IMR-90 (cell line): ENCODE measurements at regions not wholly inside any gene's neighbourhood (a gene's known extent, or its start where the extent isn't known, plus 50 kb on each side); places are given as distances from the start of the nearest gene placed in this dataset.

Source experiments
- BHLHE40 ChIP-seq: fragments of 150-350 bp; IDR thresholded peaks from 2 replicates; pipeline ENCODE4 v1.6.1; 2016; ENCODE audit warnings: mild to moderate bottlenecking, low read depth, low read length
- CEBPB ChIP-seq: IDR thresholded peaks from 2 replicates; pipeline ENCODE4 v1.6.1; 2012; ENCODE audit warnings: low read depth, low read length, improper control_type of control experiment
- CTCF ChIP-seq: conservative IDR thresholded peaks from 2 replicates; pipeline ENCODE4 v1.5.1; 2012; ENCODE audit warnings: mild to moderate bottlenecking, low read depth, low read length, improper control_type of control experiment
- ELK1 ChIP-seq: fragments of 150-350 bp; IDR thresholded peaks from 2 replicates; pipeline ENCODE4 v1.6.1; 2016; ENCODE audit warnings: low read depth, mild to moderate bottlenecking, low read length, moderate library complexity, borderline replicate concordance
- FOS ChIP-seq: fragments of 150-350 bp; IDR thresholded peaks from 2 replicates; pipeline ENCODE4 v1.6.1; 2016; ENCODE audit warnings: low read depth, low read length
- MAFK ChIP-seq: IDR thresholded peaks from 2 replicates; pipeline ENCODE4 v1.6.1; 2012; ENCODE audit warnings: low read depth, low read length, improper control_type of control experiment
- MXI1 ChIP-seq: IDR thresholded peaks from 2 replicates; pipeline ENCODE4 v1.6.1; 2012; ENCODE audit warnings: low read depth, mild to moderate bottlenecking, low read length, moderate library complexity, borderline replicate concordance
- POLR2A ChIP-seq: IDR thresholded peaks from 2 replicates; pipeline ENCODE4 v1.6.1; 2012; ENCODE audit warnings: mild to moderate bottlenecking, low read depth, low read length
- RAD21 ChIP-seq: IDR thresholded peaks from 2 replicates; pipeline ENCODE4 v1.6.1; 2012; ENCODE audit warnings: low read length, improper control_type of control experiment
- RCOR1 ChIP-seq: IDR thresholded peaks from 2 replicates; pipeline ENCODE4 v1.6.1; 2012; ENCODE audit warnings: mild to moderate bottlenecking, low read length, improper control_type of control experiment; ENCODE audit not compliant: insufficient replicate concordance
- RFX5 ChIP-seq: IDR thresholded peaks from 2 replicates; pipeline ENCODE4 v1.8.0; 2012; ENCODE audit warnings: low read depth, mild to moderate bottlenecking, low read length, moderate library complexity
- USF2 ChIP-seq: fragments of 150-350 bp; IDR thresholded peaks from 2 replicates; pipeline ENCODE4 v1.6.1; 2017; ENCODE audit warnings: mild to moderate bottlenecking, antibody characterized with exemption, low read length, low read depth

- TF ChIP-seq BHLHE40: no peak
- TF ChIP-seq CTCF: no peak
- TF ChIP-seq CEBPB: no peak
- TF ChIP-seq MXI1: no peak
- no peak for TF ChIP-seq RCOR1
- no peak for TF ChIP-seq FOS
- no peak for TF ChIP-seq RFX5
- TF ChIP-seq USF2: no peak
- TF ChIP-seq RAD21: no peak
- TF ChIP-seq POLR2A: no peak
- no peak for TF ChIP-seq MAFK
- TF ChIP-seq ELK1: no peak
These were observed 115.0 kb upstream of the PAX6 start for GRCh38 chr11:31926106-31926505.
